ENCODE measurements at regions not wholly inside any gene's neighbourhood (a gene's known extent, or its start where the extent isn't known, plus 50 kb on each side); places are given as distances from the start of the nearest gene placed in this dataset.

DNA sequence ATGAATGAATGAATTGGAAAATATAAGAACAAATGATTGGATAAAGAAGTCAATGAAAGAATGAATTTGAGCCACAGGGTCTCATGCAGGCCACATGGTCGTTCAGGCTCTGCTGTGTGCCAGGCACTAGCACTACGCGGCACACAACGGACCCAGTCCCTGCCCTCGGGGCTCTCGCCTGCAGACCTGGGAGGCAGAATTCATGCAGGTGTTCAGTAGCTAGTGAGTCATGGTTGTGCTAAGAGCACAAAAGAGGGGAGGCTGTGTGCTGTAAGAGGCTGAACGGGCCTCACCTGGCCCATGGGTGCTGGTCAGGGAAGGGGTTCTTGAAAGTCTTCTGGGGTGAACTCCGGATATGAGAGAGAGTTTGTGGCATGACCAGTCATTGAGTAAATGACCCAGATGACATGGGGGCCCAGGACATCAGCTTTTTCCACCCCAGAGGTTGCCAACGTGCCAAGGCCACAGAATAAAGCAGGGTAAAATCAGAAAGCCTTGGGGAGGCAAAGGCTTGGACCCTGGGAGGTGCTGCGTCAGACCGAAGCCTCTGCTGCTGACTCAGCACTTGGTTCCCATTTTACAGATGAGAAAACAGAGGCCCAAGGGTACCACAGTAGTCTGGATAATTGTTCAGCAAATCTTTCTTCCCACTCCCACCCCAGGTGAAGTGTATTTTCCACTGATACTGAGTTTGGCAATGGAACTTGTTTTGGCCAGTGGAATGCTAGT is 264.3 kb upstream of the MVB12B start:
- H2AFZ ChIP-seq (ENCODE audit: control insufficient read depth, low read depth, low read length): no peak overlapping the region
- no peak overlapping the region for H3K27ac ChIP-seq (ENCODE audit: control insufficient read depth, insufficient read depth)
- WGBS (ENCODE audit: insufficient coverage, insufficient replicate concordance, low lambda C conversion rate, missing lambda C conversion rate): 47% methylated on average over 11 of the region's 11 CpGs
- H3K4me3 ChIP-seq: no peak overlapping the region
- ChIA-PET SMC1A (ENCODE audit: uncharacterized antibody, unreplicated experiment) (no interaction called here), POLR2A (no interaction called here), RAD21 (ENCODE audit: unreplicated experiment) (no interaction called here), CTCF (no interaction called here)
- no TSS peak for BruUV-seq (replicated peaks)
- no peaks in the 10 kb centered on the region for H3K79me2 ChIP-seq (ENCODE audit: control insufficient read depth, insufficient read depth, low read length)
- H3K4me2 ChIP-seq (ENCODE audit: control insufficient read depth, insufficient read depth): no peak overlapping the region
- no peaks in the 10 kb centered on the region for H4K20me1 ChIP-seq (ENCODE audit: control insufficient read depth, insufficient read depth)
- no peaks in the 10 kb centered on the region for H3K4me1 ChIP-seq (ENCODE audit: control insufficient read depth, insufficient read depth, low read length)
- no peak overlapping the region for H3K9ac ChIP-seq (ENCODE audit: control insufficient read depth, insufficient read depth, low read length)
- no peaks in the 10 kb centered on the region for H3K36me3 ChIP-seq (ENCODE audit: control insufficient read depth in 2 of 2, insufficient read depth in 2 of 2, low read length in 1 of 2)
- in situ Hi-C loops (cut with MboI): no loop called here
- no peaks in the 10 kb centered on the region for H3K27me3 ChIP-seq (replicated peaks in 1 of 2; ENCODE audit: control insufficient read depth in 2 of 2, insufficient read depth in 2 of 2, low read length in 1 of 2)
- DNase-seq (ENCODE audit: low read depth, low spot score) (no peak), FAIRE-seq (no peak), ATAC-seq (no peak)
- TF ChIP-seq TCF12 (IDR thresholded peaks at IDR 0.05; ENCODE audit: low read depth, low read length) (no peak), BRCA1 (IDR thresholded peaks at IDR 0.05; ENCODE audit: low read depth, low read length) (no peak), NR2C2 (IDR thresholded peaks at IDR 0.05; ENCODE audit: borderline replicate concordance, control insufficient read depth, insufficient read length, low read depth) (no peak)
- intact Hi-C loops (cut with micrococcal nuclease; ENCODE audit: unreplicated experiment): no loop called here
- no peaks in the 10 kb centered on the region for H3K9me3 ChIP-seq (replicated peaks; ENCODE audit: control insufficient read depth, insufficient read depth, low read length)

DNA sequence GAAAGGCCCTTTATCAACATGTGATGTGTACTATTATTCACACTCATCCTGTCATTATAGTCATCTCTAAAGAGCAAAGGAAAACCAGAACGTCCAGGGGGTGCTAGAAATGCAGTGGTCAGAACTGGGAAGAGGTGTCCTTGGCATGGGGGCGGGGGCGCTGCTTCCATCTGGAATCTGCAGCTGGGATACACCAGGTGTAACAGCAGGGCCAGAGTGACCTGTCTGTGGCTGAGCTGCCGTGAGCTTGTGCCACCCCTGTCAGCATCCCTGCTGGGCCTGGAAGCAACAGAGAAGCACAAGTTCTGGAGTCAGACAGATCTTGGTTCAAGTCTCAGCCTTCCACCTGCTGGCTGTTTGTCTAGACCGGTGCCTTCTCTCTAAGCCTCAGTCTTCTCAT is 263.3 kb upstream of the MVB12B start:
- ChIA-PET SMC1A (ENCODE audit: uncharacterized antibody, unreplicated experiment) (no interaction called here), CTCF (no interaction called here), POLR2A (no interaction called here), RAD21 (ENCODE audit: unreplicated experiment) (no interaction called here)
- DNase-seq (ENCODE audit: low read depth, low spot score): no peak
- FAIRE-seq: no peak
- ATAC-seq: no peak
- intact Hi-C loops (cut with micrococcal nuclease; ENCODE audit: unreplicated experiment): no loop called here
- Histone ChIP-seq H3K36me3 (ENCODE audit: control insufficient read depth in 2 of 2, insufficient read depth in 2 of 2, low read length in 1 of 2) (no peaks in the 10 kb centered on the region), H3K4me2 (ENCODE audit: control insufficient read depth, insufficient read depth) (no peak overlapping the region), H3K4me1 (ENCODE audit: control insufficient read depth, insufficient read depth, low read length) (no peaks in the 10 kb centered on the region), H3K9me3 (replicated peaks; ENCODE audit: control insufficient read depth, insufficient read depth, low read length) (no peaks in the 10 kb centered on the region), H3K9ac (ENCODE audit: control insufficient read depth, insufficient read depth, low read length) (no peak overlapping the region), H3K79me2 (ENCODE audit: control insufficient read depth, insufficient read depth, low read length) (no peaks in the 10 kb centered on the region), H3K4me3 (no peak overlapping the region), H3K27me3 (replicated peaks in 1 of 2; ENCODE audit: control insufficient read depth in 2 of 2, insufficient read depth in 2 of 2, low read length in 1 of 2) (no peaks in the 10 kb centered on the region), H4K20me1 (ENCODE audit: control insufficient read depth, insufficient read depth) (no peaks in the 10 kb centered on the region), H3K27ac (ENCODE audit: control insufficient read depth, insufficient read depth) (no peak overlapping the region), H2AFZ (ENCODE audit: control insufficient read depth, low read depth, low read length) (no peak overlapping the region)
- WGBS (ENCODE audit: insufficient coverage, insufficient replicate concordance, low lambda C conversion rate, missing lambda C conversion rate): 48% methylated on average over 5 of the region's 5 CpGs
- BruUV-seq (replicated peaks): no TSS peak
- TF ChIP-seq, protein P1, sequence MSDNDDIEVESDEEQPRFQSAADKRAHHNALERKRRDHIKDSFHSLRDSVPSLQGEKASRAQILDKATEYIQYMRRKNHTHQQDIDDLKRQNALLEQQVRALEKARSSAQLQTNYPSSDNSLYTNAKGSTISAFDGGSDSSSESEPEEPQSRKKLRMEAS (IDR thresholded peaks at IDR 0.05; ENCODE audit: low read depth, low read length): no peak
- TF ChIP-seq KDM1A (IDR thresholded peaks at IDR 0.05; ENCODE audit: borderline replicate concordance) (no peak), POLR2A (IDR thresholded peaks at IDR 0.05; ENCODE audit: low read depth, low read length) (no peak), RUNX3 (IDR thresholded peaks at IDR 0.05; ENCODE audit: low read length) (no peak), EED (IDR thresholded peaks at IDR 0.05; ENCODE audit: low read depth) (no peak), MEF2B (IDR thresholded peaks at IDR 0.05; ENCODE audit: partially characterized antibody, poor library complexity, severe bottlenecking) (no peak), SMAD5 (IDR thresholded peaks at IDR 0.05; ENCODE audit: low read depth) (no peak), STAT1 (conservative IDR thresholded peaks at IDR 0.05) (no peak)
- in situ Hi-C loops (cut with MboI): no loop called here

Data from GM12878 (cell line).